ENCODE measurements at regions not wholly inside any gene's neighbourhood (a gene's known extent, or its start where the extent isn't known, plus 50 kb on each side); places are given as distances from the start of the nearest gene placed in this dataset.
"Not testable (repeated sequence)": the region's sequence is repeated elsewhere in the genome, so short reads cannot be mapped to it uniquely, and the experiment has no call there.

GRCh38 chr9:80690349-80690939, 998.9 kb downstream of the TLE1 start:
- no peak for DNase-seq

GRCh38 chr9:80679916-80680315, 1009.4 kb downstream of the TLE1 start:
- no peak for DNase-seq

- no peak for DNase-seq
Measured at GRCh38 chr9:80678906-80679305, 1010.4 kb downstream of the TLE1 start.

- no peak for DNase-seq
Measured at GRCh38 chr9:80673496-80673895, 1015.9 kb downstream of the TLE1 start.

GRCh38 chr9:80665479-80665878, 1023.9 kb downstream of the TLE1 start:
- DNase-seq, result no peak

- DNase-seq, result no peak
Measured at GRCh38 chr9:80664327-80665210, 1024.8 kb downstream of the TLE1 start.

GRCh38 chr9:80659751-80660150, 1029.6 kb downstream of the TLE1 start:
- DNase-seq, result not testable (repeated sequence)

- no peak for DNase-seq
Measured at GRCh38 chr9:80651044-80651443, 1038.3 kb downstream of the TLE1 start.

GRCh38 chr9:80649496-80649895, 1039.9 kb downstream of the TLE1 start:
- DNase-seq, result no peak

GRCh38 chr9:80649001-80649420, 1040.3 kb downstream of the TLE1 start:
- DNase-seq, result no peak

- no peak for DNase-seq
Measured at GRCh38 chr9:80648336-80648735, 1041.0 kb downstream of the TLE1 start.

GRCh38 chr9:80646211-80646610, 1043.1 kb downstream of the TLE1 start:
- no peak for DNase-seq

- DNase-seq, result no peak
Measured at GRCh38 chr9:80644044-80644443, 1045.3 kb downstream of the TLE1 start.

- no peak for DNase-seq
Measured at GRCh38 chr9:80635065-80635464, 1054.3 kb downstream of the TLE1 start.

- no peak for DNase-seq
Measured at GRCh38 chr9:80632041-80632440, 1057.3 kb downstream of the TLE1 start.

- DNase-seq, result no peak
Measured at GRCh38 chr9:80622508-80622907, 1050.7 kb downstream of the TLE4 start.

- no peak for DNase-seq
Measured at GRCh38 chr9:80619356-80619755, 1047.6 kb downstream of the TLE4 start.

- no peak for DNase-seq
Measured at GRCh38 chr9:80615964-80616363, 1044.2 kb downstream of the TLE4 start.

GRCh38 chr9:80605793-80606192, 1034.0 kb downstream of the TLE4 start:
- DNase-seq, result no peak

- DNase-seq, result no peak
Measured at GRCh38 chr9:80605129-80605528, 1033.4 kb downstream of the TLE4 start.

GRCh38 chr9:80602291-80602690, 1030.5 kb downstream of the TLE4 start:
- no peak for DNase-seq

GRCh38 chr9:80596579-80596978, 1024.8 kb downstream of the TLE4 start:
- no peak for DNase-seq

GRCh38 chr9:80595192-80595591, 1023.4 kb downstream of the TLE4 start:
- no peak for DNase-seq

GRCh38 chr9:80592413-80592812, 1020.6 kb downstream of the TLE4 start:
- no peak for DNase-seq
